ENCODE measurements at regions not wholly inside any gene's neighbourhood (a gene's known extent, or its start where the extent isn't known, plus 50 kb on each side); places are given as distances from the start of the nearest gene placed in this dataset.

- no peak for TF ChIP-seq CTCF (IDR thresholded peaks at IDR 0.05; ENCODE audit: poor library complexity)
- TF ChIP-seq EZH2 (IDR thresholded peaks at IDR 0.05; ENCODE audit: borderline replicate concordance) = no peak
- no peak for TF ChIP-seq EZH2phosphoT487 (IDR thresholded peaks at IDR 0.05; ENCODE audit: low read depth, severe bottlenecking, unreplicated experiment)
These were observed 72.3 kb upstream of the LHX1 start for GRCh38 chr17:36864827-36865430.

Measured in hepatocyte (in vitro differentiated cells).